ENCODE measurements at regions not wholly inside any gene's neighbourhood (a gene's known extent, or its start where the extent isn't known, plus 50 kb on each side); places are given as distances from the start of the nearest gene placed in this dataset.

DNA sequence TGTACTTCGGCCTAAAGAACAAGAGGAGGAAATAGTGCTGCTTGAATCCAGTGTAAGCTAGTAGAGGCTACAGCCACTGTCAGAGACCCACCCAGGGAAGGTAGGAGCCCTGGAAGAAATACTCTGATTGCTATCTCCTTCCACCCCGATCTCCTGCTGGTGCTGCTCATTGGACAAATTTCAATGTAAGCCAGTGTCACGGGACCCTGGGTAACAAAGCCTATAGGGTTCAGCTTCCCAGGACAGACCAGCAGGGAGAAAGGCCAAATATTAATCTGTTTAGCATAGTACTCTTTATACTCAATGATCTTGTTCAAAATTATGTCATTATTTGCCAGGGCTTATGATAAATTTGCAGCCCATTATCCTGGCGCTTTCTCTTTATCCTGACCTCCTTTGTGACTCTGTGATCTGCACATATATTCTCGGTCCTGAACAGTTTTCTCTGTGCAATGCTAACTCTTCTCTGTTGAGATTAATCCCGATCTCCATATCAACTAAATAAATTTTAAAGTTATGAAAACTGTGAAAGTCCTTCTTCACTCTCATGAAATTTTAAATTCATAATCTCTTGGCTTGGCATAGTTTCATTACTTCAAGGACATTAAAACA lies 218.8 kb upstream of the PREP start:
- TF ChIP-seq EZH2 (IDR thresholded peaks at IDR 0.05; ENCODE audit: low read depth) (no peak), CTCF (conservative IDR thresholded peaks at IDR 0.05) (no peak)

All from PC-9 (cell line).